Activated CD8-positive, alpha-beta T cell treated with anti-CD3 and anti-CD28 coated beads, Interleukin-2, amount 10 ng/mL, durations not matched to agents 7 days and 5 days (primary cell): ENCODE measurements at regions not wholly inside any gene's neighbourhood (a gene's known extent, or its start where the extent isn't known, plus 50 kb on each side); places are given as distances from the start of the nearest gene placed in this dataset.

Source experiments
- ATAC-seq: fragments of 150-1000 bp; cut with Tn5 transposase; one replicate; pipeline ENCODE4 v1.10.0; 2021; ENCODE audit warnings: moderate library complexity
- CTCF ChIA-PET: fragments of 350-600 bp; sonication (Branson Sonifier 250); formaldehyde crosslinking; loops from one replicate; lab custom pipeline; 2021; ENCODE audit warnings: antibody characterized with exemption; lab: Charles Lee
- POLR2A ChIA-PET: fragments of 350-600 bp; sonication (Branson Sonifier 250); formaldehyde crosslinking; loops from one replicate; lab custom pipeline; 2021; ENCODE audit warnings: antibody characterized with exemption; lab: Charles Lee
- DNase-seq: peaks from one replicate; pipeline ENCODE4 v3.0.0-alpha.2; 2020
- H3K27ac Mint-ChIP-seq: one replicate; pipeline ENCODE4 v1.8.0; 2021; ENCODE audit warnings: mild to moderate bottlenecking, mixed read lengths
- H3K27me3 Mint-ChIP-seq: one replicate; pipeline ENCODE4 v1.8.0; 2021; ENCODE audit warnings: low read depth, mixed read lengths
- H3K36me3 Mint-ChIP-seq: one replicate; pipeline ENCODE4 v1.8.0; 2021; ENCODE audit warnings: low read depth, mixed read lengths
- H3K4me1 Mint-ChIP-seq: one replicate; pipeline ENCODE4 v1.8.0; 2021; ENCODE audit warnings: low read depth, mixed read lengths
- H3K4me3 Mint-ChIP-seq: one replicate; pipeline ENCODE4 v1.8.0; 2021; ENCODE audit warnings: mild to moderate bottlenecking, mixed read lengths
- H3K9me3 Mint-ChIP-seq: one replicate; pipeline ENCODE4 v1.8.0; 2022; ENCODE audit warnings: mixed read lengths; ENCODE audit not compliant: insufficient read depth

DNA sequence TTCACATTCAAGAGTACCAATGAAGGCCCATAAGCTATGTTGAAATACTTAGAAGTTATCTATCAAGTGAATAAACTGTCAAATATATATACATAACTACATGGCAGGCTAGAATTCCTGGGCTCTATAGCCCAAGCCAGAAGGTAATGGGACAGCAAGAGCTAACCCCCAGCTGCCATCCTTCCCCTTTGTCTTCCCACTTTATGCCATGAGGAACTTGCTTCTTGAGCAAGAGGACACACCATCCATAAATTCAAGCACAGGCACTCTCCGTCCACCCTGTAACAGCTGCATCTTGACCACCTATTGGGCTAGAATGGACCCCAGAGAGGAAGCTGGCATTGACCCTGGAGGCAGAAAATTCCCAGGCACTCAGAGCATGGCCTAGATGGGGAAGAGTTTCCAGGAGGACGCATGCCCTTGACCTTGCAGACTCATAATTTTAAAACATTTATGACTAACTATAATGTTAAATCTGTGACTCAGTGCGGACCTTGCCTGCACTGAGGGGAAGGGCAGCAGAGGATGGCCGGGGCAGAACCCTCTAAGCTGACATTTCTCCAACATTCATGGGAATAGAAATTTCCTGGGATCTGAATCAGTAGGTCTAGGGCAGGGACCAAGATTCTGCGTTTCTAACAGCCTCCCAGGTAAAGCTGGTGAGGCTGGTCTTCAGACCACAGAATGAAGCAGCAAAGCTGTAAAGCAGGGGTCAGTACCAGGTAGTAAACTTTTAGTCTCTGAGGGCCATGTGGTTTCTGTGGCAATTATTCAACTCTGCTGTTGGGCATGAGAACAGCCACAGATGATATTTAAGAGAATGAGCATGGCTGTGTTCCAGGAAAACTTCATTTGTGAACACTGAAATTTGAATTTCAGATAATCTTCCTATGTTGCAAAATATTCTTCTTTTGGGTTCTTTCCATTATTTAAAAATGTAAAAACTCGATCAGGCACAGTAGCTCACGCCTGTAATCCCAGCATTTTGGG lies 71.4 kb upstream of the CLDN10 start:
- ATAC-seq = no peak

DNA sequence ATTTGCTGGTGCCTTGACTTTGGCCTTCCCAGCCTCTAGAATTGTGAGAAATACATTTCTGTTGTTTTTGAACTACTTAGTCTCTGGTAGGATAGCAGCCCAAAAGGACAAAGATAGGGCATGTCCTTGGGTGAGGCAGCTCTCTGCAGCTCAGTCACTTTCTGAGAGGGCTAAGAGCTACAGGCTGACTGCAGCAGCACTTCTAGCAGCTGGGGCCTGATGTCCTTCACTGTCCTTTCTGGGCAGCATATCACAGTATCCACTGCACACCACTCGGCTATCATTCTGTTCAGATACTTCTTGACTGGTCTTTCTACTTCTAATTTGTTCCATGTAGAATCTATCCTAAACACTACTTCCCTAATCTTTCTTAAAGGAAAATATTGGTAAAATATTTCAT lies 68.5 kb upstream of the CLDN10 start:
- POLR2A ChIA-PET = no interaction called here
- no peak overlapping the region for H3K27ac Mint-ChIP-seq

More for the DNA sequence above, 71.4 kb upstream of the CLDN10 start:
- DNase-seq = no peak
- peaks cover 18% of the 10 kb centered on the region for H3K4me1 Mint-ChIP-seq
- H3K4me3 Mint-ChIP-seq = no peak overlapping the region
- no peak overlapping the region for H3K27ac Mint-ChIP-seq
- no peaks in the 10 kb centered on the region for H3K36me3 Mint-ChIP-seq
- CTCF ChIA-PET = interaction anchor here (1.1 to 6.4 kb wide), 6 partner anchors 76 to 353 kb away, joined by 4 to 34 read pairs (median 7); no protein-coding TSS in a partner anchor
- H3K27me3 Mint-ChIP-seq = no peaks in the 10 kb centered on the region
- POLR2A ChIA-PET = no interaction called here
- no peaks in the 10 kb centered on the region for H3K9me3 Mint-ChIP-seq

DNA sequence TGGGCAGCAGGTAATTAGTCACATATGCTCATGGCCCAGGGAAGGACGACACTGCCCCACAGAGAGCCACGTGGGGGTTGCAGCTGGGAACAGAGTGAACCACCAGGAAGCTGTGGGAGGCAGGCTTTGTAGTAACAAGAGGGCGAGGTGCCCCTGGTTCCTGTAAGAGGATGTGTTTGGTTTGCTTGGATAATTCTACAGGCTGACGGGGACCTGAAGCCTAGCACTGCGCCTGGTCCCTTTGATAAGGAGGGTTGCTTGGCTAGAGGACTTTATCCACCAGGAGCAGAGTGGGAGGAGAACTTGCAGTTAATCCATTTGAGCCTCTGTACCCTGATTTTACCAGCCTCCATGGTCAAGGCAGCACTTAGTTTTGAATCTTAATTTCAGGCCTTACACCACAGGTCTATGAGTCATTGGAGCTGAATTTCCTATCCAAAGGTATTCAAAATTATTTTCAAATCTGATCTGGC lies 67.4 kb upstream of the CLDN10 start:
- Mint-ChIP-seq H3K9me3 (no peaks in the 10 kb centered on the region), H3K4me3 (no peak overlapping the region), H3K27me3 (peaks cover 2% of the 10 kb centered on the region), H3K27ac (no peak overlapping the region), H3K36me3 (no peaks in the 10 kb centered on the region), H3K4me1 (peaks cover 9% of the 10 kb centered on the region)
- CTCF ChIA-PET = interaction anchor here (1.1 kb wide), 1 partner anchor 8 kb away, joined by 3 read pairs; no protein-coding TSS in a partner anchor
- POLR2A ChIA-PET = no interaction called here
- DNase-seq (no peak), ATAC-seq (no peak)

More for the DNA sequence above, 68.5 kb upstream of the CLDN10 start:
- no peak overlapping the region for H3K4me3 Mint-ChIP-seq
- no peaks in the 10 kb centered on the region for H3K9me3 Mint-ChIP-seq
- H3K4me1 Mint-ChIP-seq = peaks cover 15% of the 10 kb centered on the region
- no peaks in the 10 kb centered on the region for H3K27me3 Mint-ChIP-seq
- CTCF ChIA-PET = interaction anchor here (1.0 kb wide), 1 partner anchor 80 kb away, joined by 3 read pairs; no protein-coding TSS in a partner anchor
- no peaks in the 10 kb centered on the region for H3K36me3 Mint-ChIP-seq
- ATAC-seq (no peak), DNase-seq (no peak)

DNA sequence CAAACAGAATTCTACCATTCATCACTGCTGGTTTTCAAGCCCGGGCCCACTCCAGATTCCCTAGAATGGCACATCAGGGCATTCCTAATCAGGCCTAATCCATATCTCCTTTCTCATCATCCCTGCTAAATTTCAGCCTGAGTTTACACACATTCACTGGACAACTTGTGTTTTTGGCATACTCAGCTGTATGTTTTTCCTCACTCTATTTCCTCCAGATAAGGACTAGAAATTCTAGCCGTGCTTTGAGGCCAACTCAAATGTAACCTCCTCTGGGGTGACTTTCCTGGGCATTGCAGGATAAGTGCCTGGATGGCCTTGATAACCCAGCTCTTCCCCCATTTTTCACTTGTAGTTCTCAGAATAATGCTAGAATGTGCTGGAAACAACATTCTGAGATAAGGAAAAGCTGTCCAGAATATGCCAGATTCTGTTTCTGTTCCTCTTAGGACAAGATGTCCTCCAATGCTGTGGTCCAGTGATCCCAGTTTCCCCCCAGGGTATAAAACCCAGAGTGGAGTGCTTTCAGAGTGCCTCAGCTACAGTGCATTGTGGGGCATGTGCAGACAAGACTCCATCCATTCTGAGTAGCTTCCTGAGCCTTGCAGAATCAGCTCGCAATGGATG lies 66.9 kb upstream of the CLDN10 start:
- ChIA-PET POLR2A (no interaction called here), CTCF (interaction anchor here (1.1 kb wide), 1 partner anchor 9 kb away, joined by 3 read pairs; no protein-coding TSS in a partner anchor)
- peaks cover 4% of the 10 kb centered on the region for H3K4me1 Mint-ChIP-seq
- DNase-seq (no peak), ATAC-seq (no peak)
- no peak overlapping the region for H3K4me3 Mint-ChIP-seq
- no peaks in the 10 kb centered on the region for H3K9me3 Mint-ChIP-seq
- no peak overlapping the region for H3K27ac Mint-ChIP-seq
- H3K27me3 Mint-ChIP-seq = peaks cover 2% of the 10 kb centered on the region
- H3K36me3 Mint-ChIP-seq = no peaks in the 10 kb centered on the region

DNA sequence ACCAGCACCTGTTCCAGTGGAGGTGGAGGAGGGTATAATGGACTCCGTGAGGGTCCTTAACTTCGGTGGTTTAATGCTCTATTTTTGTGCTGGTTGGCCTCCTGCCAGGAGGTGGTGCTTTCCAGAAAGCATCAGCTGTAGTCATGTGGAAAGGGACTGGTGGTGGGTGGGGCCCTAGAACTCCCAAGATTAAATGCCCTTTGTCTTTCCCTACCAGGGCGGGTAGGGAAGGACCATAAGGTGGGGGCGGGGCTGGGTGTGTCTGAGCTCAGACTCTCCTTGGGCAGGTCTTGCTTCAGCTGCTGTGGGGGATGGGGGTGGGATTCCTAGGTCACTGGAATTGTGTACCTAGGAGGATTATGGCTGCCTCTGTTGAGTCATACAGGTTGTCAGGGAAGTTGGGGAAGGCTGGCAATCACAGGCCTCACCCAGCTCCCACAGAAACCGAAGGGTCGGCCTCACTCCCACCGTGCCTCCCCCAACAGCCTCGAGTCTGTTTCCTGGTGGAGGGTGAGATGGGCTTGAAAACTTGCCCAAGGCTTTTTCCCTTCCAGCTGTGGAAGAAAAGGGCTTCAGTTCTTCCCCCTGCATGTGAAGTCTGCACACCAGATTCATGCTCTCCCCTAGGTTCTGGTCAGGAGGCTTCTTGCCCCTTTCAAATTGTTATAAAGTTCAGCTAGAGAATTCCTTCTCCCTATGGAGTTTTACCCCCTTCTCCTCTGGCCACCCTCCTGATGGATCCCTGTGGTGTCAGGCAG lies 60.3 kb upstream of the CLDN10 start:
- Mint-ChIP-seq H3K4me1 (no peaks in the 10 kb centered on the region), H3K27ac (no peak overlapping the region), H3K4me3 (no peak overlapping the region), H3K9me3 (no peaks in the 10 kb centered on the region), H3K36me3 (no peaks in the 10 kb centered on the region), H3K27me3 (peaks cover 2% of the 10 kb centered on the region)
- ChIA-PET CTCF (interaction anchor here (0.7 to 1.2 kb wide), 3 partner anchors 16 to 778 kb away, joined by 3 read pairs; no protein-coding TSS in a partner anchor), POLR2A (no interaction called here)
- ATAC-seq (no peak), DNase-seq (no peak)

DNA sequence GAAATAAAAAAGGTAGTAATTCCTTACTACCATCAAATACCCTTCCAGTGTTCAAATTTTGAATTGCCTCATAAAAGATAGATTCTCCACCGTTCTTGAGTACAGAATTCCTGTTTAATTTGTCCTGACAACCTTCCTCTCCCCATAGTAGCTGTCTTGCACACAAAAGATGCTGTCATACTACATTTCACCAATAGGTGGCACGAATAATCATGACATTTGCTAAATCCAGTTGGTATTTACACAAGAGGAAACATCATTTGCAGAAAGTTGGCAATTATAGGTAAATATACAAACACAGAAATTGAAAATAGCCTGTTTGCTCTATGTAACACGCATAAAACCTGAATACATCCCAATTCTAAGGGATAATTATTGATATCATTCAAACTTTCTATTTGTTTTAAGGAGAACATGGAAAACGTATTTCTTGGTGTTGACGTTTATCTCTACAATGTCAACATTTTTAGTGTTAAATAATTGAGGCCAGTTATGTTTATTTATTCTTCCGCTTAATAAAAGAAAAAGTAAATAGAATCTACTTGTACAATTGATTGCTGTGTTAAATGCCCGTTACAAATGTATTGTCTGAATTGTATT lies 58.3 kb upstream of the CLDN10 start:
- DNase-seq = no peak
- no peaks in the 10 kb centered on the region for H3K36me3 Mint-ChIP-seq
- H3K27ac Mint-ChIP-seq = no peak overlapping the region
- ATAC-seq = no peak
- H3K9me3 Mint-ChIP-seq = no peaks in the 10 kb centered on the region
- H3K4me3 Mint-ChIP-seq = no peak overlapping the region
- H3K4me1 Mint-ChIP-seq = no peaks in the 10 kb centered on the region
- CTCF ChIA-PET = interaction anchor here (1.0 to 1.1 kb wide), 2 partner anchors 9 to 340 kb away, joined by 3 read pairs; no protein-coding TSS in a partner anchor
- H3K27me3 Mint-ChIP-seq = peaks cover 4% of the 10 kb centered on the region
- POLR2A ChIA-PET = no interaction called here

DNA sequence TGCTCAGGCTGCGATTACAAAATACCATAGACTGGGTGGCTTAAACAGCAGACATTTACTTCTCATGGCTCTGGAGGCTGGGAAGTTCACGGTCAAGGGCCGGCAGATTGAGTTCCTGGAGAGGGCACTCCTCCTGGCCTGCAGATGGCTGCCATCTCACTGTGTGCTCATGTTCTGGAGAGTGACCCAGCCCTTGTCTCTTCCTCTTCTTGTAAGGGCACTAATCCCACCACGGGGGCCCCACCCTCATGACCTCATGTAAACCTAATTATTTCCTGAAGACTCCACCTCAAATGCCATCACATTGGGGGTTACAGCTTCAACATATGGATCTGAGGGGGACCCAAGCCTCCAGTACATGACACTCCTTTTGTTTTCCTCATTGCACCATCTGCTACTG lies 56.0 kb upstream of the CLDN10 start:
- POLR2A ChIA-PET = no interaction called here
- ATAC-seq = no peak

DNA sequence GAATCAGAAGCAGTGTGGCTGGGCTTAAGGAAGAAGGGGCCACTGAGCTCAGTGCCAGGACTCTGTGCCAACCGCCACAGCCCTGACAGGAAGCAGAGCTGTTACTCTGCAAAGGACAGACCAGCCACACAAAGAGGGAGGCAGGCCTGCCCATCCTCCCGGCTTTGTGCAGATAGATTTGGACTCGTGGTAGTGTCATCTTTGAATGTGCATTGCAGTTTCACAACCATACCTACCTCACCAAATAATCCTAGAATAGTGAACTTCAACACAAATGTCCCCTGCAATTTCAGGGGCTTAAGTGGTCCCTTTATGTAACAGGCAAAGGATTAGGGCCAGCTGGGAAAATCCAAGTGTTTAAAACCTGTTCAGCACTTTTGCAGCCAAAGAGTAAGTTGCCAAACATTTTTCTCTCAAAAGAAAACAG lies 55.1 kb upstream of the CLDN10 start:
- no peak for DNase-seq
- POLR2A ChIA-PET = no interaction called here
- CTCF ChIA-PET = interaction anchor here (1.1 to 2.3 kb wide), 2 partner anchors 39 to 336 kb away, joined by 3 to 8 read pairs; no protein-coding TSS in a partner anchor
- ATAC-seq = no peak
- Mint-ChIP-seq H3K36me3 (no peaks in the 10 kb centered on the region), H3K27ac (no peak overlapping the region), H3K4me3 (no peak overlapping the region), H3K27me3 (peaks cover 2% of the 10 kb centered on the region), H3K9me3 (no peaks in the 10 kb centered on the region), H3K4me1 (no peaks in the 10 kb centered on the region)

More for the DNA sequence above, 56.0 kb upstream of the CLDN10 start:
- CTCF ChIA-PET = interaction anchor here (1.1 to 2.3 kb wide), 2 partner anchors 40 to 337 kb away, joined by 3 to 8 read pairs; no protein-coding TSS in a partner anchor
- no peaks in the 10 kb centered on the region for H3K9me3 Mint-ChIP-seq
- no peaks in the 10 kb centered on the region for H3K4me1 Mint-ChIP-seq
- H3K27ac Mint-ChIP-seq = no peak overlapping the region
- H3K27me3 Mint-ChIP-seq = peaks cover 2% of the 10 kb centered on the region
- DNase-seq = no peak
- H3K4me3 Mint-ChIP-seq = no peak overlapping the region
- no peaks in the 10 kb centered on the region for H3K36me3 Mint-ChIP-seq

DNA sequence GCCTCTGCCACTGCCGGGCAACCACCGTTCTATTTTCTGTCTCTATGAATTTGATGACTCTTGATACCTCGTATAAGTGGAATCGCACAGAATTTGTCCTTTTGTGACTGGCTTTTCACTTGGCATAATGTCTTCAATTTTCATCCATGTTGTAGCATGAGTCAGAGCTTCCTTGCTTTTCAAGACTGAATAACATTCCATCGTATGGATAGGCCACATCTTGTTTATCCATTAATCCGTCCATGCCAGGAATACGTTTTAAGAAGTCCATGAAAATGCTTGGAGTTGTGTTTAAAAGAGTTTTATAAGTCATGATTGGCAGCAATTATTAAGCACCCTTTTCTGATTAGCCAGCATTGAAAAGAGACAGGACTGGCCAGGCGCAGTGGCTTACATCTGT lies 53.6 kb upstream of the CLDN10 start:
- ATAC-seq (no peak), DNase-seq (no peak)
- Mint-ChIP-seq H3K27ac (no peak overlapping the region), H3K4me1 (no peaks in the 10 kb centered on the region), H3K36me3 (no peaks in the 10 kb centered on the region), H3K9me3 (no peaks in the 10 kb centered on the region), H3K27me3 (peaks cover 2% of the 10 kb centered on the region), H3K4me3 (no peak overlapping the region)
- POLR2A ChIA-PET = no interaction called here
- CTCF ChIA-PET = no interaction called here

DNA sequence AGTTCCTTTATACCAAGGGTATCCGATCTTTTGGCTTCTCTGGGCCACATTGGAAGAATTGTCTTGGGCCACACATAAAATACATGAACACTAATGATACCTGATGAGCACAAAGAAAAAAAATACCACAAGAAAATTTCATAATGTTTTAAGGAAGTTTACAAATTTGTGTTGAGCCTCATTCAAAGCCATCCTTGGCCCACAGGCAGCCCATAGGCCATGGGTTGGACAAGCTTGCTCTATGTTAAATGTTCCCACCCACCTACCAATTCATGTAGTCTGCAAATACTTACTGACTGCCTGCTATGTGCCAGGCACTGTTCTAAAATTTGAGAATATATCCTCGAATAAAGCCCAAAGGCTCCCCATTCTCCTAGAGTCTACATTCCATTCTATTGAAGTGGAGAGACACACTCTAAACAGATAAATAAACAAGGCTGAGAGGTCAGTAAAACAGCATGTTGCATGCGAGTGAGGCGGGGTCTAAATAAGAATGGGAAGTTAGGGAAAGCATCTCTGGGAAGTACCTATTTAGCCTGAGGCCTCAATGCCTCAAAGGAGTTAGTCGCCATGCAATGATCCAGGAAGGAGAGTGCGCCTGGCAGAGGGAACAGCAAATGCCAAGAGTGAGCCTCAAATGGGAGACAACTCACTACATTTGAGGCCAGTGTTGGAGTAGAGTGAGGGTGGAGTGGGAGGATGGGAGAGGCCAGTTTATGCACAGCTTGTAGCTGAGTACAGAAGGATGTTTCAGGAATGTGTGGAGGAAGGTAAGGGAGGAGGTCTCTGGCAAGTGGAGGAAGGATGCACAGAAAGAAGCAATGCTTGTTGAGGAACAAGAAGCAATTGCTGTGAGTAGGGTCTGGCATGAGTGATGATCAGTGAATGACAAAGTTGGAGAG lies 52.5 kb upstream of the CLDN10 start:
- H3K9me3 Mint-ChIP-seq = no peaks in the 10 kb centered on the region
- ATAC-seq (no peak), DNase-seq (no peak)
- H3K27ac Mint-ChIP-seq = no peak overlapping the region
- peaks cover 2% of the 10 kb centered on the region for H3K27me3 Mint-ChIP-seq
- no peak overlapping the region for H3K4me3 Mint-ChIP-seq
- no peaks in the 10 kb centered on the region for H3K4me1 Mint-ChIP-seq
- H3K36me3 Mint-ChIP-seq = no peaks in the 10 kb centered on the region
- ChIA-PET CTCF (no interaction called here), POLR2A (no interaction called here)
